Liver (tissue), 8 donors: ENCODE measurements at regions not wholly inside any gene's neighbourhood (a gene's known extent, or its start where the extent isn't known, plus 50 kb on each side); places are given as distances from the start of the nearest gene placed in this dataset.

ENCODE experiments used
- DNase-seq: peaks from one replicate; pipeline ENCODE4 v3.0.0-alpha.2; 2017; ENCODE audit warnings: low spot score
- H3K27ac ChIP-seq, 2 donors: one replicate each; pipeline ENCODE4 v1.7.0; 2013; ENCODE audit warnings: inconsistent platforms in 2 of 2, low read length in 2 of 2, control low read depth in 1 of 2, low read depth in 1 of 2, mild to moderate bottlenecking in 1 of 2
- H3K27me3 ChIP-seq, 4 donors: one replicate each; pipeline versions ENCODE4 v1.6.1 to v1.7.0; 2013; ENCODE audit warnings: low read length in 3 of 4, inconsistent platforms in 1 of 4, mild to moderate bottlenecking in 1 of 4, moderate library complexity in 1 of 4; ENCODE audit not compliant: control insufficient read depth in 4 of 4, insufficient read depth in 4 of 4
- H3K36me3 ChIP-seq, 4 donors: one replicate each; pipeline versions ENCODE4 v1.6.1 to v1.7.0; 2013; ENCODE audit warnings: low read length in 3 of 4, mild to moderate bottlenecking in 3 of 4, low read depth in 1 of 4, moderate library complexity in 1 of 4; ENCODE audit not compliant: control insufficient read depth in 4 of 4, insufficient read depth in 3 of 4
- H3K4me1 ChIP-seq, 4 donors: one replicate each; pipeline versions ENCODE4 v1.6.1 to v1.7.0; 2013; ENCODE audit warnings: low read length in 3 of 4, mild to moderate bottlenecking in 3 of 4, moderate library complexity in 1 of 4; ENCODE audit not compliant: control insufficient read depth in 4 of 4, insufficient read depth in 4 of 4
- H3K4me3 ChIP-seq, 3 donors: one replicate each; pipeline versions ENCODE4 v1.6.1 to v1.7.0; 2013; ENCODE audit warnings: low read length in 3 of 3, control low read depth in 1 of 3, low read depth in 1 of 3, mild to moderate bottlenecking in 1 of 3
- H3K9ac ChIP-seq, 2 donors: one replicate each; pipeline ENCODE4 v1.7.0; 2013; ENCODE audit warnings: low read length in 2 of 2, mild to moderate bottlenecking in 2 of 2, moderate library complexity in 2 of 2, control low read depth in 1 of 2, low read depth in 1 of 2
- H3K9me3 ChIP-seq, 4 donors: one replicate each; pipeline versions ENCODE4 v1.6.1 to v1.7.0; 2013; ENCODE audit warnings: low read length in 3 of 4; ENCODE audit not compliant: control insufficient read depth in 4 of 4
- FOXA1 ChIP-seq: IDR thresholded peaks from 2 replicates; pipeline ENCODE4 v1.6.1; 2016; ENCODE audit warnings: antibody characterized with exemption
- HNF4G ChIP-seq: IDR thresholded peaks from 2 replicates; pipeline ENCODE4 v1.6.1; 2016; ENCODE audit warnings: antibody characterized with exemption
- JUND ChIP-seq, 2 donors: IDR thresholded peaks; 2 replicates each; pipeline ENCODE4 v1.6.1; 2016; ENCODE audit warnings: antibody characterized with exemption in 2 of 2
- MAX ChIP-seq: IDR thresholded peaks from 2 replicates; pipeline ENCODE4 v1.6.1; 2016; ENCODE audit warnings: antibody characterized with exemption
- NR2F2 ChIP-seq: IDR thresholded peaks from 2 replicates; pipeline ENCODE4 v1.6.1; 2016; ENCODE audit warnings: antibody characterized with exemption
- REST ChIP-seq: IDR thresholded peaks from 2 replicates; pipeline ENCODE4 v1.6.1; 2016; ENCODE audit warnings: antibody characterized with exemption, mild to moderate bottlenecking
- SP1 ChIP-seq: IDR thresholded peaks from 2 replicates; pipeline ENCODE4 v1.6.1; 2018; ENCODE audit warnings: antibody characterized with exemption, mild to moderate bottlenecking
- TAF1 ChIP-seq: conservative IDR thresholded peaks from 2 replicates; pipeline ENCODE4 v1.6.1; 2016; ENCODE audit warnings: antibody characterized with exemption, mild to moderate bottlenecking
- YY1 ChIP-seq: IDR thresholded peaks from 2 replicates; pipeline ENCODE4 v1.6.1; 2016; ENCODE audit warnings: antibody characterized with exemption, mild to moderate bottlenecking
- WGBS: extraction: QIAGEN DNeasy Blood & Tissue Kit; methylation state at CpG from one replicate; pipeline ENCODE4 v1.1.7; 2013; 5-methylcytosine and 5-hydroxymethylcytosine counted together
- TF ChIP-seq, protein P1 (sequence below): IDR thresholded peaks from 2 replicates; pipeline ENCODE4 v1.6.1; 2016; ENCODE audit warnings: antibody characterized with exemption
- TF ChIP-seq, protein P2 (sequence below): IDR thresholded peaks from 2 replicates; pipeline ENCODE4 v1.6.1; 2016; ENCODE audit warnings: antibody characterized with exemption
- TF ChIP-seq, protein P3 (sequence below): fragments of 150-350 bp; IDR thresholded peaks from 2 replicates; pipeline ENCODE4 v1.5.1; 2017; ENCODE audit warnings: improper control_type of control experiment, low read depth, low read length; ENCODE audit not compliant: missing input control
- donor health status: healthy.
- donor health status: healthy.
- donor health status: healthy.
- donor health status: healthy.
- donor health status: healthy.

- no peak overlapping the region for H3K27ac ChIP-seq
- no peaks in the 10 kb centered on the region for H3K4me1 ChIP-seq
- TF ChIP-seq SP1, result no peak
- TF ChIP-seq FOXA1, result no peak
- no peak for TF ChIP-seq MAX
- TF ChIP-seq, protein P1, sequence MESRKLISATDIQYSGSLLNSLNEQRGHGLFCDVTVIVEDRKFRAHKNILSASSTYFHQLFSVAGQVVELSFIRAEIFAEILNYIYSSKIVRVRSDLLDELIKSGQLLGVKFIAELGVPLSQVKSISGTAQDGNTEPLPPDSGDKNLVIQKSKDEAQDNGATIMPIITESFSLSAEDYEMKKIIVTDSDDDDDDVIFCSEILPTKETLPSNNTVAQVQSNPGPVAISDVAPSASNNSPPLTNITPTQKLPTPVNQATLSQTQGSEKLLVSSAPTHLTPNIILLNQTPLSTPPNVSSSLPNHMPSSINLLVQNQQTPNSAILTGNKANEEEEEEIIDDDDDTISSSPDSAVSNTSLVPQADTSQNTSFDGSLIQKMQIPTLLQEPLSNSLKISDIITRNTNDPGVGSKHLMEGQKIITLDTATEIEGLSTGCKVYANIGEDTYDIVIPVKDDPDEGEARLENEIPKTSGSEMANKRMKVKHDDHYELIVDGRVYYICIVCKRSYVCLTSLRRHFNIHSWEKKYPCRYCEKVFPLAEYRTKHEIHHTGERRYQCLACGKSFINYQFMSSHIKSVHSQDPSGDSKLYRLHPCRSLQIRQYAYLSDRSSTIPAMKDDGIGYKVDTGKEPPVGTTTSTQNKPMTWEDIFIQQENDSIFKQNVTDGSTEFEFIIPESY, result no peak
- TF ChIP-seq, protein P2, sequence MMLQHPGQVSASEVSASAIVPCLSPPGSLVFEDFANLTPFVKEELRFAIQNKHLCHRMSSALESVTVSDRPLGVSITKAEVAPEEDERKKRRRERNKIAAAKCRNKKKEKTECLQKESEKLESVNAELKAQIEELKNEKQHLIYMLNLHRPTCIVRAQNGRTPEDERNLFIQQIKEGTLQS, result no peak
- no peak for TF ChIP-seq NR2F2
- no peak for TF ChIP-seq HNF4G
- no peak for TF ChIP-seq REST
- H3K27me3 ChIP-seq, result peaks cover 0 to 4% (median 0%) of the 10 kb centered on the region in 4 donors
- no peak for DNase-seq
- no peaks in the 10 kb centered on the region for H3K36me3 ChIP-seq
- no peak overlapping the region for H3K9ac ChIP-seq
- WGBS, result 68% methylated on average over 2 of the region's 2 CpGs
- peaks cover 0 to 3% (median 0%) of the 10 kb centered on the region in 4 donors for H3K9me3 ChIP-seq
- no peak overlapping the region for H3K4me3 ChIP-seq
Observed at GRCh38 chr13:74929436-74929835, 552.5 kb downstream of the TBC1D4 start.

- 5% methylated on average over 1 of the region's 1 CpG for WGBS
- H3K27ac ChIP-seq, result no peak overlapping the region
- H3K4me3 ChIP-seq, result no peak overlapping the region
- DNase-seq, result no peak
- H3K9me3 ChIP-seq, result peaks cover 2 to 12% (median 2%) of the 10 kb centered on the region in 4 donors
- no peak for TF ChIP-seq FOXA1
- TF ChIP-seq, protein P2, result no peak
- TF ChIP-seq, protein P3, sequence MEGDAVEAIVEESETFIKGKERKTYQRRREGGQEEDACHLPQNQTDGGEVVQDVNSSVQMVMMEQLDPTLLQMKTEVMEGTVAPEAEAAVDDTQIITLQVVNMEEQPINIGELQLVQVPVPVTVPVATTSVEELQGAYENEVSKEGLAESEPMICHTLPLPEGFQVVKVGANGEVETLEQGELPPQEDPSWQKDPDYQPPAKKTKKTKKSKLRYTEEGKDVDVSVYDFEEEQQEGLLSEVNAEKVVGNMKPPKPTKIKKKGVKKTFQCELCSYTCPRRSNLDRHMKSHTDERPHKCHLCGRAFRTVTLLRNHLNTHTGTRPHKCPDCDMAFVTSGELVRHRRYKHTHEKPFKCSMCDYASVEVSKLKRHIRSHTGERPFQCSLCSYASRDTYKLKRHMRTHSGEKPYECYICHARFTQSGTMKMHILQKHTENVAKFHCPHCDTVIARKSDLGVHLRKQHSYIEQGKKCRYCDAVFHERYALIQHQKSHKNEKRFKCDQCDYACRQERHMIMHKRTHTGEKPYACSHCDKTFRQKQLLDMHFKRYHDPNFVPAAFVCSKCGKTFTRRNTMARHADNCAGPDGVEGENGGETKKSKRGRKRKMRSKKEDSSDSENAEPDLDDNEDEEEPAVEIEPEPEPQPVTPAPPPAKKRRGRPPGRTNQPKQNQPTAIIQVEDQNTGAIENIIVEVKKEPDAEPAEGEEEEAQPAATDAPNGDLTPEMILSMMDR, result no peak
- no peak for TF ChIP-seq TAF1
- TF ChIP-seq REST, result no peak
- TF ChIP-seq, protein P1, result no peak
- TF ChIP-seq HNF4G, result no peak
- TF ChIP-seq JUND (IDR thresholded peaks at IDR 0.05), result no peak
- TF ChIP-seq YY1, result no peak
- no peak overlapping the region for H3K9ac ChIP-seq
- H3K36me3 ChIP-seq, result no peaks in the 10 kb centered on the region
- peaks cover 0 to 4% (median 0%) of the 10 kb centered on the region in 4 donors for H3K27me3 ChIP-seq
- no peaks in the 10 kb centered on the region for H3K4me1 ChIP-seq
Observed at GRCh38 chr13:74927823-74928222, 554.1 kb downstream of the TBC1D4 start.
